HFFc6 (cell line): ENCODE measurements at regions not wholly inside any gene's neighbourhood (a gene's known extent, or its start where the extent isn't known, plus 50 kb on each side); places are given as distances from the start of the nearest gene placed in this dataset.

ENCODE experiments used
- DNase-seq: peaks from one replicate; pipeline ENCODE4 v3.0.0-alpha.2; 2018
- H3K27ac Mint-ChIP-seq: 2 replicates; pipeline ENCODE4 v1.8.0; 2020; ENCODE audit warnings: mild to moderate bottlenecking, mixed read lengths
- H3K27me3 Mint-ChIP-seq: 2 replicates; pipeline ENCODE4 v1.8.0; 2021; ENCODE audit warnings: mild to moderate bottlenecking, moderate library complexity, mixed read lengths; ENCODE audit not compliant: insufficient read depth
- H3K36me3 Mint-ChIP-seq: 2 replicates; pipeline ENCODE4 v1.8.0; 2021; ENCODE audit warnings: low read depth, mixed read lengths
- H3K4me1 Mint-ChIP-seq: 2 replicates; pipeline ENCODE4 v1.8.0; 2020; ENCODE audit warnings: low read depth, mixed read lengths
- H3K4me3 Mint-ChIP-seq: 2 replicates; pipeline ENCODE4 v1.8.0; 2020; ENCODE audit warnings: mild to moderate bottlenecking, moderate library complexity, mixed read lengths
- H3K9me3 Mint-ChIP-seq: 2 replicates; pipeline ENCODE4 v1.8.0; 2020; ENCODE audit warnings: mild to moderate bottlenecking, mixed read lengths
- TF ChIP-seq, protein P1 (sequence below): fragments of 200-600 bp; sonication (generic); IDR thresholded peaks from 2 replicates; pipeline ENCODE4 v1.5.0; 2021; ENCODE audit warnings: antibody characterized with exemption, mild to moderate bottlenecking

DNA sequence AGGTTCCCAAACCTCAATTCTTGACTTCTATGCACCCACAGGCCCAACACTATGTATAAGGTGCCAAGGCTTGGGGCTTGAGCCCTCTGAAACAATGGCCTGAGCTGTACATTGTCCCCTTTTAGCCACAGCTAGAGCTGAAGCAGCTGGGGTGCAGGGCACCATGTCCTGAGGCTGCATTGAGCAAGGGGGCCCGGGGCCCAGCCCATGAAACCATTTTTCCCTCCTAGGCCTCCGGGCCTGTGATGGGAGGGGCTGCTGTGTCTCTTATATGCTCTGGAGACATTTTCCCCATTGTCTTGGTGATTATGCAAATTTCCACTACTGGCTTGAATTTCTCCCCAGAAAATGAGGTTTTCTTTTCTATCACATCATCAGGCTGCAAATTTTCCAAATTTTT lies 155.5 kb downstream of the FASLG start:
- Mint-ChIP-seq H3K9me3 (peaks cover 6% of the 10 kb centered on the region), H3K27ac (no peak overlapping the region), H3K36me3 (peaks cover 18% of the 10 kb centered on the region), H3K27me3 (peaks cover 2% of the 10 kb centered on the region; the same call in 1 of the 2 replicates), H3K4me1 (no peaks in the 10 kb centered on the region), H3K4me3 (no peak overlapping the region)
- TF ChIP-seq, protein P1, sequence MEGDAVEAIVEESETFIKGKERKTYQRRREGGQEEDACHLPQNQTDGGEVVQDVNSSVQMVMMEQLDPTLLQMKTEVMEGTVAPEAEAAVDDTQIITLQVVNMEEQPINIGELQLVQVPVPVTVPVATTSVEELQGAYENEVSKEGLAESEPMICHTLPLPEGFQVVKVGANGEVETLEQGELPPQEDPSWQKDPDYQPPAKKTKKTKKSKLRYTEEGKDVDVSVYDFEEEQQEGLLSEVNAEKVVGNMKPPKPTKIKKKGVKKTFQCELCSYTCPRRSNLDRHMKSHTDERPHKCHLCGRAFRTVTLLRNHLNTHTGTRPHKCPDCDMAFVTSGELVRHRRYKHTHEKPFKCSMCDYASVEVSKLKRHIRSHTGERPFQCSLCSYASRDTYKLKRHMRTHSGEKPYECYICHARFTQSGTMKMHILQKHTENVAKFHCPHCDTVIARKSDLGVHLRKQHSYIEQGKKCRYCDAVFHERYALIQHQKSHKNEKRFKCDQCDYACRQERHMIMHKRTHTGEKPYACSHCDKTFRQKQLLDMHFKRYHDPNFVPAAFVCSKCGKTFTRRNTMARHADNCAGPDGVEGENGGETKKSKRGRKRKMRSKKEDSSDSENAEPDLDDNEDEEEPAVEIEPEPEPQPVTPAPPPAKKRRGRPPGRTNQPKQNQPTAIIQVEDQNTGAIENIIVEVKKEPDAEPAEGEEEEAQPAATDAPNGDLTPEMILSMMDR = no peak
- no peak for DNase-seq

DNA sequence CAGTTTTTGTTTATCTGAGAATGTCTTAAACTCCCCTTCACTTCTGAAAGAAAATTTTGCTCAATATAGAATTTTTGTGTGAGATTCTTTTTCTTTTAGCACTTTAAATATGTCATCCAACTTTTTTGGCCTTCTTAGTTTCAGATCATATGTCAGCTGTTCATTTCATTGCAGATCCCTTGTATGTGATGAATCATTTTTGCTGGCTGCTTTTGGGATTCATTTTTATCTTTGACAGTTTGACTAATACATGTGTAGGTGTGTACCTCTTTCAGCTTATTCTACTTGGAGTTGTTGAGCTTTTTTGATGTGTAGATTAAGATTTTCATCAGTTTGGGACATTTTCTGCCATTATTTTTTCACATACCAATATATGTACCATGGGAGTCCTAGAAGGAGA lies 156.8 kb downstream of the FASLG start:
- Mint-ChIP-seq H3K36me3 (peaks cover 18% of the 10 kb centered on the region), H3K4me3 (no peak overlapping the region), H3K4me1 (peaks cover 10% of the 10 kb centered on the region), H3K27ac (no peak overlapping the region), H3K9me3 (peaks cover 6% of the 10 kb centered on the region), H3K27me3 (peaks cover 2% of the 10 kb centered on the region; the same call in 1 of the 2 replicates)
- no peak for DNase-seq
- TF ChIP-seq, protein P1 = no peak

DNA sequence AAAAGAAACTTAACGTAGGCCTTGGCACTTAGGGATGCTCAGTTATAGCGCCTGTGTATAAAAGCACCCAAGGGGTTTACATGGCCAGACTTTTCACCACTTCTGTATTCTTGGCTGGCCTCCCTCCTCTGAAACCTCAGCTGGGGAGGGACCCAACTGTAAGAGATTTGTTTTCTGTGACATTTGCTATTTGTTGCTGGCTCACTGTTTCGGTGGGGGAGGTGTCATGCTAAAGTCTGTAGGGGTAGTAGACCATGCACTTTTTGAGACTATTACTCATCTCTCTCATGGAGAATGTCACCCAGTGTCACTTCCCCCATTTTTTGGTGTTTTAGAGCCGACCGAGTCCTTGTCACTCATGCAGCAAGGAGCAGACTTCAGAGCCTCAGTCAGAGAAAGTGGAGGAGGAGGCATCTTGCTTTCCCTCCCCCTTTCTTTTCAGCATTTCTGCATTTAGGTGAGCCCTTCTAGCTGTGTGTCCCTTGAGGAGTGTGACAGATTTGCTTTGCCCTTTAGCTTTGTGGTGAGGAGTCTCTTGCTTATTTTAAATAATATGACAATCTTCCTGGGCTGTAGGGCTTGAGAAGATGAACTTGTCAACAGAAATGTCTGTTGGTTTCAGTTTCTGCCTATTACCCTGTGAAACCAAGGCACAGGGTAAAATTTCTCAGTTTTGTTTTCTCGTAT lies 160.1 kb downstream of the FASLG start:
- Mint-ChIP-seq H3K27me3 (peaks cover 2% of the 10 kb centered on the region; the same call in 1 of the 2 replicates), H3K36me3 (peaks cover 20% of the 10 kb centered on the region), H3K4me1 (peaks cover 38% of the 10 kb centered on the region), H3K4me3 (no peak overlapping the region), H3K27ac (no peak overlapping the region), H3K9me3 (peaks cover 6% of the 10 kb centered on the region)
- TF ChIP-seq, protein P1 = no peak
- no peak for DNase-seq

DNA sequence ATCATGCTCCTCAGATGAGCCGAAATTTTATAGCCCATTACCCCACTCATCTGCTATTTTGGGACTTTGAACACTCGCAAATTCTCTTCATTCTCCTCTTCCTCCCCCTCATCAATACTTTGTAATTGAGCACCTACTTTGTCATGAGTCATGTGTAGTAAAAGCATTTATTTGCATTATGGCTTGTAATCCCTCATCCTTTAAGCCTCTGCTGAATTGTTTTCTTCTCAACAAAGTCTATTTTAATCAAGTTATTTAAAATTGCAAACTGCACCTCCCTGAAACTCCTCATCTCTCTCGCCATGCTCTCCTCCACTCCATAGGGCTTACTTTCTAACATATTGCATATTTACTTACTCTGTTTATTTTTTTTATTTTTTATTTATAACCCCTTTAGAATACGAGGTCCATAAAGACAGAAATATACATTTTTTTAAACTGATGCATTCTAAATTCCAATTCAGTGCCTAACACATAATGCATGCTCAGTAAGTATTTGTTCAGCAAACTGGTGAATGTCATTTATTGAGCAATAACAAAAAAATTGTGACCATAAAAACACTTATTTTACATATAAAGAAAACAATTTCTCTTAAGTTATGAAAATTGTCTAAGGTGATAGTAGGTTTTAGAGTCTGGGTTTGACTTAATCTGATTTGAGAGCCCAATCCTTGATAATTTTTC lies 161.7 kb downstream of the FASLG start:
- TF ChIP-seq, protein P1 = no peak
- Mint-ChIP-seq H3K27ac (peak overlapping the region; percentile 62), H3K4me1 (peaks cover 43% of the 10 kb centered on the region), H3K4me3 (peak overlapping the region; percentile 12; the same call in 1 of the 2 replicates), H3K9me3 (peaks cover 3% of the 10 kb centered on the region), H3K27me3 (peaks cover 2% of the 10 kb centered on the region; the same call in 1 of the 2 replicates), H3K36me3 (peaks cover 9% of the 10 kb centered on the region; the same call in 1 of the 2 replicates)
- DNase-seq = peak; percentile 16

DNA sequence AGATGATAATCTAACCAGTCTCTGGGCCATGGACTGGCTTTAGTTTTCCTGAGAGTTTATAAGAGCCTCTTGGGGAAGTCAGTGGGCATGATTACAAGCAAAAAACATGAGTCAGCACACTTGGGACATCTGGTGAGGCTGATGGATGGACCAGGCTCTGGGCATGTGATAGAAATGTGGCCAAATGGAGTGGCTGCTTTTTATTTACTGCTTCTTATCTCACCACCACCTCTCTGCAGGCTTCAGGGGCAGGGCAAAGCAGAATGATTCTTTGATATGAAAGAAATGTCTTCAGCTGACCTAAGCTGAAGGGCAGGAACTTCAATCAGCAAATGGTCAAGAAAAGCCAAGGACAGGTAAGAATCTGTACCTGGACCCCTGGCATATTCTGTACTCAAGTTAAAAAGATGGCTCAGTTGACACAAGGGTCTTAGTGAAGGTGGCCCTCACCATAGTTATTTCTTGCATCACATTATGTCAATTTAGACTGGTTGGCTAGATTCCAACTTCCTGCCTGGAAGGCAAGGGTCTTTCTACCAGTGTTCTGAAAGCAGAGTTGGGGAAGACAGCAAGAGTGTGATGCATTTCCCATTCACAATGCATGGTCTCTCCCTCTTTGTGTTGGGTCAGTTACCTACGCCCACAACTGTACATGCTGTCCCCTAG lies 162.8 kb downstream of the FASLG start:
- H3K27me3 Mint-ChIP-seq = peaks cover 2% of the 10 kb centered on the region; the same call in 1 of the 2 replicates
- H3K27ac Mint-ChIP-seq = peak overlapping the region; percentile 62
- no peak overlapping the region for H3K4me3 Mint-ChIP-seq
- TF ChIP-seq, protein P1 = no peak
- peaks cover 43% of the 10 kb centered on the region for H3K4me1 Mint-ChIP-seq
- 0 out of 2 replicates have a peak, but pooled peaks cover 5% of the 10 kb centered on the region for H3K36me3 Mint-ChIP-seq
- no peaks in the 10 kb centered on the region for H3K9me3 Mint-ChIP-seq
- peak; percentile 40 for DNase-seq
